H9 (cell line): ENCODE measurements at regions not wholly inside any gene's neighbourhood (a gene's known extent, or its start where the extent isn't known, plus 50 kb on each side); places are given as distances from the start of the nearest gene placed in this dataset.

Experiments
- DNase-seq: peaks from one replicate; pipeline ENCODE4 v3.0.0-alpha.2; 2017
- H2AFZ ChIP-seq: one replicate; pipeline ENCODE4 v1.6.1; 2013; ENCODE audit warnings: mild to moderate bottlenecking, low read length, control low read depth, moderate library complexity
- H2AK5ac ChIP-seq: 2 replicates; pipeline ENCODE4 v1.6.1; 2013; ENCODE audit warnings: low read length, control low read depth, mixed read lengths; ENCODE audit not compliant: insufficient read length
- H2BK120ac ChIP-seq: one replicate; pipeline ENCODE4 v1.6.1; 2013; ENCODE audit warnings: low read depth, mild to moderate bottlenecking, low read length, control low read depth, inconsistent platforms; ENCODE audit not compliant: poor library complexity, severe bottlenecking
- H2BK12ac ChIP-seq: 2 replicates; pipeline ENCODE4 v1.6.1; 2013; ENCODE audit warnings: low read length, control low read depth, mixed read lengths, low read depth; ENCODE audit not compliant: insufficient read length
- H2BK15ac ChIP-seq: 2 replicates; pipeline ENCODE4 v1.6.1; 2013; ENCODE audit warnings: low read depth, low read length, control low read depth
- H2BK20ac ChIP-seq: one replicate; pipeline ENCODE4 v1.6.1; 2013; ENCODE audit warnings: low read depth, mild to moderate bottlenecking, low read length, control low read depth, inconsistent platforms; ENCODE audit not compliant: poor library complexity, severe bottlenecking
- H2BK5ac ChIP-seq: 2 replicates; pipeline ENCODE4 v1.6.1; 2013; ENCODE audit warnings: low read length, control low read depth, mixed read lengths; ENCODE audit not compliant: insufficient read length
- H3K14ac ChIP-seq: 2 replicates; pipeline ENCODE4 v1.6.1; 2013; ENCODE audit warnings: low read length, control low read depth; ENCODE audit not compliant: insufficient read depth
- H3K18ac ChIP-seq: 2 replicates; pipeline ENCODE4 v1.6.1; 2013; ENCODE audit warnings: low read depth, mild to moderate bottlenecking, mixed read lengths, low read length, control low read depth; ENCODE audit not compliant: insufficient read length
- H3K23ac ChIP-seq: 2 replicates; pipeline ENCODE4 v1.6.1; 2013; ENCODE audit warnings: low read length, control low read depth, mixed read lengths, low read depth; ENCODE audit not compliant: insufficient read length
- H3K23me2 ChIP-seq: 2 replicates; pipeline ENCODE4 v1.6.1; 2013; ENCODE audit warnings: low read depth, mild to moderate bottlenecking, mixed read lengths, low read length, control low read depth; ENCODE audit not compliant: insufficient read length, poor library complexity, severe bottlenecking
- H3K27ac ChIP-seq: 2 replicates; pipeline ENCODE4 v1.5.1; 2013; ENCODE audit warnings: low read length, control low read depth, mixed read lengths, low read depth; ENCODE audit not compliant: insufficient read length
- H3K27me3 ChIP-seq: 2 replicates; pipeline ENCODE4 v1.6.1; 2013; ENCODE audit warnings: low read length, control low read depth, inconsistent platforms; ENCODE audit not compliant: insufficient read depth
- H3K4ac ChIP-seq: 2 replicates; pipeline ENCODE4 v1.6.1; 2013; ENCODE audit warnings: low read depth, mild to moderate bottlenecking, control low read depth, inconsistent platforms, low read length, moderate library complexity
- H3K4me1 ChIP-seq: 2 replicates; pipeline ENCODE4 v1.6.1; 2013; ENCODE audit warnings: low read length, control low read depth, inconsistent platforms; ENCODE audit not compliant: insufficient read depth
- H3K4me2 ChIP-seq: 2 replicates; pipeline ENCODE4 v1.6.1; 2013; ENCODE audit warnings: low read length, control low read depth, mixed read lengths; ENCODE audit not compliant: insufficient read length, insufficient read depth
- H3K56ac ChIP-seq: 2 replicates; pipeline ENCODE4 v1.6.1; 2013; ENCODE audit warnings: low read depth, mild to moderate bottlenecking, mixed read lengths, low read length, control low read depth; ENCODE audit not compliant: insufficient read length
- H3K79me1 ChIP-seq: 2 replicates; pipeline ENCODE4 v1.6.1; 2013; ENCODE audit warnings: low read depth, mild to moderate bottlenecking, moderate library complexity, low read length, control low read depth, inconsistent platforms; ENCODE audit not compliant: insufficient read depth, poor library complexity, severe bottlenecking
- H3K79me2 ChIP-seq: 2 replicates; pipeline ENCODE4 v1.6.1; 2013; ENCODE audit warnings: low read length, control low read depth, inconsistent platforms; ENCODE audit not compliant: insufficient read depth
- H3K9ac ChIP-seq: 2 replicates; pipeline ENCODE4 v1.6.1; 2013; ENCODE audit warnings: low read length, control low read depth, mixed read lengths; ENCODE audit not compliant: insufficient read length; ENCODE audit errors: extremely low read depth
- H3K9me3 ChIP-seq: one replicate; pipeline ENCODE4 v1.6.1; 2013; ENCODE audit warnings: low read depth, low read length, inconsistent platforms; ENCODE audit not compliant: control insufficient read depth
- H3T11ph ChIP-seq: one replicate; pipeline ENCODE4 v1.6.1; 2013; ENCODE audit warnings: mild to moderate bottlenecking, low read length, control low read depth, inconsistent platforms
- H4K20me1 ChIP-seq: one replicate; pipeline ENCODE4 v1.6.1; 2013; ENCODE audit not compliant: control insufficient read depth, insufficient read length, insufficient read depth
- H4K5ac ChIP-seq: 2 replicates; pipeline ENCODE4 v1.6.1; 2013; ENCODE audit warnings: low read depth, mild to moderate bottlenecking, mixed read lengths, low read length, control low read depth; ENCODE audit not compliant: insufficient read length
- H4K8ac ChIP-seq: replicated peaks from 2 replicates; pipeline ENCODE4 v1.6.1; 2013; ENCODE audit warnings: low read length, control low read depth, mixed read lengths, low read depth; ENCODE audit not compliant: insufficient read length
- H4K91ac ChIP-seq: 2 replicates; pipeline ENCODE4 v1.6.1; 2013; ENCODE audit warnings: low read depth, mild to moderate bottlenecking, moderate library complexity, mixed read lengths, low read length, control low read depth; ENCODE audit not compliant: insufficient read length
- H3K27ac Mint-ChIP-seq, 3 experiments: 2 replicates in 2 of 3; 3 replicates in 1 of 3; pipeline ENCODE4 v1.8.0; 2020 to 2021; ENCODE audit warnings: mixed read lengths in 3 of 3, mild to moderate bottlenecking in 1 of 3, moderate library complexity in 1 of 3
- H3K27me3 Mint-ChIP-seq: 2 replicates; pipeline ENCODE4 v1.8.0; 2021; ENCODE audit warnings: low read depth, mild to moderate bottlenecking, moderate library complexity, mixed read lengths
- H3K36me3 Mint-ChIP-seq, 3 experiments: 2 replicates in 2 of 3; 3 replicates in 1 of 3; pipeline ENCODE4 v1.8.0; 2020 to 2021; ENCODE audit warnings: low read depth in 3 of 3, mixed read lengths in 3 of 3; ENCODE audit not compliant: insufficient read depth in 1 of 3
- H3K4me1 Mint-ChIP-seq, 2 experiments: 2 replicates each; pipeline ENCODE4 v1.8.0; 2020; ENCODE audit warnings: mixed read lengths in 2 of 2
- H3K4me3 Mint-ChIP-seq, 2 experiments: 2 replicates in 1 of 2; 3 replicates in 1 of 2; pipeline ENCODE4 v1.8.0; 2020 to 2021; ENCODE audit warnings: mild to moderate bottlenecking in 2 of 2, mixed read lengths in 2 of 2, moderate library complexity in 1 of 2
- H3K9me3 Mint-ChIP-seq, 2 experiments: 2 replicates in 1 of 2; 3 replicates in 1 of 2; pipeline ENCODE4 v1.8.0; 2020; ENCODE audit warnings: mild to moderate bottlenecking in 2 of 2, mixed read lengths in 2 of 2, moderate library complexity in 1 of 2
- WGBS: extraction: QIAGEN DNeasy Blood & Tissue Kit; methylation state at CpG from one replicate; pipeline ENCODE4 v1.1.7; 2013; ENCODE audit warnings: missing lambda C conversion rate, low lambda C conversion rate, mixed read lengths; ENCODE audit not compliant: insufficient read length; ENCODE audit errors: extremely low coverage; 5-methylcytosine and 5-hydroxymethylcytosine counted together
- TF ChIP-seq, protein P1 (sequence below): fragments of 200-600 bp; sonication (generic); conservative IDR thresholded peaks from 3 replicates; pipeline ENCODE4 v1.8.0; 2021; ENCODE audit warnings: antibody characterized with exemption, mild to moderate bottlenecking

DNA sequence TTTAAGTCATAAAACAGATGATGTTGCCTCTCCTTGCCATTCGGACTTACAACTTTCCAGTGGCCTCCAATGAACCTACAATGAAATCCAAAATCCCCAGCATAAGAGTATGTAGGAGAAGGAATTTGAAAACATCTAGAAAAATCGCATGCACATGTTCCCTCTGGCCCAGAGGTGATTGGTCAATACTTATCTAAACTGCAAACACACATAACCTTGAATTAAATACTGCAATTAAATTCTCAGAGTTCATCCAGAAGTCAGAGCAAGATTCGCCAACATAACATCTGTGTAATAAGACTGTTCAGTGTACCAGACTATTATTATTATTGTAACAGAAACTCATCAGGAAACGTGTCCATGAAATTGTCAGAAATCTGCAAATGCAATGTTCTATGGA lies 82.2 kb upstream of the USP29 start:
- H3K14ac ChIP-seq, result no peak overlapping the region
- H3K9me3 ChIP-seq, result peaks cover 81% of the 10 kb centered on the region
- H3K4me2 ChIP-seq, result no peak overlapping the region
- no peaks in the 10 kb centered on the region for H3K4me1 ChIP-seq
- Mint-ChIP-seq H3K27me3 (no peaks in the 10 kb centered on the region; the same call in 1 of the 2 replicates), H3K4me1 (no peaks in the 10 kb centered on the region), H3K36me3 (peaks cover 18 to 48% (median 19%) of the 10 kb centered on the region in 3 experiments; a peak in 6 of 7 replicates), H3K9me3 (peaks cover 93 to 96% of the 10 kb centered on the region in 2 experiments), H3K27ac (no peak overlapping the region), H3K4me3 (no peak overlapping the region; a peak in 1 of 5 replicates)
- no peak overlapping the region for H2AK5ac ChIP-seq
- H4K5ac ChIP-seq, result no peak overlapping the region
- no peaks in the 10 kb centered on the region for H3K27me3 ChIP-seq
- no CpG with 5 or more reads among the region's 4 CpGs for WGBS
- no peak overlapping the region for H2BK15ac ChIP-seq
- no peaks in the 10 kb centered on the region for H3K79me1 ChIP-seq
- no peak overlapping the region for H2BK12ac ChIP-seq
- TF ChIP-seq, protein P1, sequence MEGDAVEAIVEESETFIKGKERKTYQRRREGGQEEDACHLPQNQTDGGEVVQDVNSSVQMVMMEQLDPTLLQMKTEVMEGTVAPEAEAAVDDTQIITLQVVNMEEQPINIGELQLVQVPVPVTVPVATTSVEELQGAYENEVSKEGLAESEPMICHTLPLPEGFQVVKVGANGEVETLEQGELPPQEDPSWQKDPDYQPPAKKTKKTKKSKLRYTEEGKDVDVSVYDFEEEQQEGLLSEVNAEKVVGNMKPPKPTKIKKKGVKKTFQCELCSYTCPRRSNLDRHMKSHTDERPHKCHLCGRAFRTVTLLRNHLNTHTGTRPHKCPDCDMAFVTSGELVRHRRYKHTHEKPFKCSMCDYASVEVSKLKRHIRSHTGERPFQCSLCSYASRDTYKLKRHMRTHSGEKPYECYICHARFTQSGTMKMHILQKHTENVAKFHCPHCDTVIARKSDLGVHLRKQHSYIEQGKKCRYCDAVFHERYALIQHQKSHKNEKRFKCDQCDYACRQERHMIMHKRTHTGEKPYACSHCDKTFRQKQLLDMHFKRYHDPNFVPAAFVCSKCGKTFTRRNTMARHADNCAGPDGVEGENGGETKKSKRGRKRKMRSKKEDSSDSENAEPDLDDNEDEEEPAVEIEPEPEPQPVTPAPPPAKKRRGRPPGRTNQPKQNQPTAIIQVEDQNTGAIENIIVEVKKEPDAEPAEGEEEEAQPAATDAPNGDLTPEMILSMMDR, result no peak
- no peaks in the 10 kb centered on the region for H4K20me1 ChIP-seq
- H3K23ac ChIP-seq, result no peak overlapping the region
- no peak overlapping the region for H2BK20ac ChIP-seq
- H2AFZ ChIP-seq, result no peak overlapping the region
- no peak for DNase-seq
- H2BK5ac ChIP-seq, result no peak overlapping the region
- no peak overlapping the region for H3K18ac ChIP-seq
- no peak overlapping the region for H4K8ac ChIP-seq
- H2BK120ac ChIP-seq, result no peak overlapping the region
- no peaks in the 10 kb centered on the region for H3K79me2 ChIP-seq
- H3T11ph ChIP-seq, result no peak overlapping the region
- H3K56ac ChIP-seq, result no peak overlapping the region
- no peak overlapping the region for H3K4ac ChIP-seq
- H4K91ac ChIP-seq, result no peak overlapping the region
- H3K9ac ChIP-seq, result no peak overlapping the region
- H3K27ac ChIP-seq, result no peak overlapping the region
- H3K23me2 ChIP-seq, result no peaks in the 10 kb centered on the region
